Stimulated activated CD4-positive, alpha-beta T cell treated with anti-CD3 and anti-CD28 coated beads, Interleukin-1b, Interleukin-23, amount 100 ng/mL, for 48 hours (primary cell): ENCODE measurements at regions not wholly inside any gene's neighbourhood (a gene's known extent, or its start where the extent isn't known, plus 50 kb on each side); places are given as distances from the start of the nearest gene placed in this dataset.

ENCODE experiments used
- DNase-seq: peaks from one replicate; pipeline ENCODE4 v3.0.0-alpha.2; 2020

DNA sequence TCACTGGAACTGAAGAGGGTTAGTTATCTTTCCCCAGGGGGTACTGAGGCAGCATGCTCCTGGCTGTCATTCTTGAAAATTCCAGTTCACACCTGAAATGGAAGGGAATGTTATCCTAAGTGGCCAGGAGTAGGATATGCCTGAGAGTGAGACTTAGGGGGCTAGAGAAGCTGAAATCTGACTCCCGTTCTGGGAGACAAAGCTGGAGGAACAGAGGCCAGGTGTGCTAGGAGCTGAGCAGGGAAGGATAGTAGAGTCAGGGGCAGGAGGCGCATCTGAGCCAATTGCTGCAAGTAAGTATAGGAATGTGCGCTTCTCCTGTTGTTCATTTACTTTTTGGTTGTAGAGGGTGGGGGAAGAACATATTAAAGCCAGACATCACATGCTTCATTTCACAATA is 58.1 kb upstream of the KIAA1217 start:
- no peak for DNase-seq

- DNase-seq = no peak
Observed at GRCh38 chr10:24152270-24152669, 56.7 kb upstream of the KIAA1217 start.

GRCh38 chr10:24153031-24153430 is 55.9 kb upstream of the KIAA1217 start:
- DNase-seq = no peak

DNA sequence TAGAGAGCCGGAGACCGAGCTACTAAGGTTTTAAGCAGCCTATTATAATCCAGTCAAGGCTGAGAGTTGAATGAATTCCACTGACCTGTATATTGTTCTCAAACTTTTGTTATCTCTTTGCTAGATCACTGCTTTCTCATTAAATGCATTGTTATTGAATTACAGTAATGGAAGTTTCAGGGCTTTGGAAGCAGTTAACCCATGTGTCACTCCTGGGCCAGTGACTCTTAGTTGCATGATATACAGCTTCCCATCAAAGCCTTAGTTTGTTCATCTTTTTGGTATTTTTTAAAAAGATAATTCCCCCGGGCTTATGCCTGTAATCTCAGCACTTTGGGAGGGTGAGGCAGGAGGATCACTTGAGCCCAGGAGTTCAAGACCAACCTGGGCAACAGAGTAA is 55.4 kb upstream of the KIAA1217 start:
- no peak for DNase-seq

DNA sequence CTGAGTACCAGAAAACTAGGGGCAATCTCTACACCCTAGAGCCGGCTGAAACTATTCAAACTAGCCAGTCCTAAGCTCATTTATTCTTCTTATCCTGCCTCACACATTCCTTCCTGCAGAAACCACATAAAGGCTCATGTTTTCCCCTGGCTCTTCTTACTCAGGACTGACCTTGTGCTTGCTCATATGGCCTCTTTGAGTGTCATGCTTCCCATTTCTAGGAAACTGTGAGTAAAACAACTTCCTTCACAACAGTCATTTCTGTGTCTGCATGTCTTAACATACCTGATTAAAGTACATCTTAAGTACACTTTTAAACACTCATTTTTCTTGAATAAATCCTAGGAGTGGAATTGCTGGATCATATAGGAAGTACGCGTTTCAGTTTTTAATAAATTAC is 52.3 kb upstream of the KIAA1217 start:
- no peak for DNase-seq

GRCh38 chr10:24157567-24157966 is 51.4 kb upstream of the KIAA1217 start:
- DNase-seq = no peak
